ENCODE measurements at regions not wholly inside any gene's neighbourhood (a gene's known extent, or its start where the extent isn't known, plus 50 kb on each side); places are given as distances from the start of the nearest gene placed in this dataset.

DNA sequence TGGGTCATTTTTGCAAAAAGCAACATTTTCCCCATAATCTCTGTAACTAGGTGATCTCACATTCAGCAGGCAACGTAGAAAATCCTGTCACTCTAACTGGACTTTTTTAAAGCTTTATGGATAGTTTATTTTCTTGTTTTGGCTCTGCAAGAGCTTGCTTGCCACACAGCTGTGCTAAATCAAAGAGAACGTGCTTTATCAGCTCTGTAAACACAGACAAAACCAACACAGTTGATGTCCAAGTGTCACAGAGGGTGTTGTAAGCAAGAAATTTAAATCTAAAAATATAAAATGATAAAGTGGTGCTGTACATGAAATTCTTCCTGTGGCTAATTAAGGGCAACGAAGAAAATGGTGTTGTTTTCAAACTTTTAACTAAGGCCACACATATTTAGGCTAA is 97.5 kb upstream of the STAC start:
- TF ChIP-seq, protein P1, sequence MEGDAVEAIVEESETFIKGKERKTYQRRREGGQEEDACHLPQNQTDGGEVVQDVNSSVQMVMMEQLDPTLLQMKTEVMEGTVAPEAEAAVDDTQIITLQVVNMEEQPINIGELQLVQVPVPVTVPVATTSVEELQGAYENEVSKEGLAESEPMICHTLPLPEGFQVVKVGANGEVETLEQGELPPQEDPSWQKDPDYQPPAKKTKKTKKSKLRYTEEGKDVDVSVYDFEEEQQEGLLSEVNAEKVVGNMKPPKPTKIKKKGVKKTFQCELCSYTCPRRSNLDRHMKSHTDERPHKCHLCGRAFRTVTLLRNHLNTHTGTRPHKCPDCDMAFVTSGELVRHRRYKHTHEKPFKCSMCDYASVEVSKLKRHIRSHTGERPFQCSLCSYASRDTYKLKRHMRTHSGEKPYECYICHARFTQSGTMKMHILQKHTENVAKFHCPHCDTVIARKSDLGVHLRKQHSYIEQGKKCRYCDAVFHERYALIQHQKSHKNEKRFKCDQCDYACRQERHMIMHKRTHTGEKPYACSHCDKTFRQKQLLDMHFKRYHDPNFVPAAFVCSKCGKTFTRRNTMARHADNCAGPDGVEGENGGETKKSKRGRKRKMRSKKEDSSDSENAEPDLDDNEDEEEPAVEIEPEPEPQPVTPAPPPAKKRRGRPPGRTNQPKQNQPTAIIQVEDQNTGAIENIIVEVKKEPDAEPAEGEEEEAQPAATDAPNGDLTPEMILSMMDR (IDR thresholded peaks at IDR 0.05; ENCODE audit: low read depth, low read length) = no peak
- TF ChIP-seq EZH2phosphoT487 (IDR thresholded peaks at IDR 0.05; ENCODE audit: low read depth) = no peak

All from OCI-LY3 (cell line).